Trophoblast cell (in vitro differentiated cells and primary cell): ENCODE measurements at regions not wholly inside any gene's neighbourhood (a gene's known extent, or its start where the extent isn't known, plus 50 kb on each side); places are given as distances from the start of the nearest gene placed in this dataset.
A peak's percentile ranks its signal among the peaks of the same experiment; 100 is the strongest.

Source experiments
- DNase-seq, 2 donors: peaks; one replicate each; pipeline ENCODE4 v3.0.0-alpha.2; 2016
- H2AFZ ChIP-seq: 2 replicates; pipeline ENCODE4 v1.6.1; 2013; ENCODE audit warnings: low read length, moderate library complexity, mild to moderate bottlenecking; ENCODE audit not compliant: insufficient read depth, poor library complexity
- H2AK5ac ChIP-seq: 2 replicates; pipeline ENCODE4 v1.6.1; 2013; ENCODE audit warnings: mild to moderate bottlenecking, low read length
- H2BK120ac ChIP-seq: 2 replicates; pipeline ENCODE4 v1.6.1; 2013; ENCODE audit warnings: low read length, mild to moderate bottlenecking, moderate library complexity; ENCODE audit not compliant: insufficient read depth, poor library complexity
- H2BK12ac ChIP-seq: 2 replicates; pipeline ENCODE4 v1.6.1; 2013; ENCODE audit warnings: mild to moderate bottlenecking, low read length, moderate library complexity
- H2BK5ac ChIP-seq: 2 replicates; pipeline ENCODE4 v1.6.1; 2013; ENCODE audit warnings: low read length, low read depth, moderate library complexity, mild to moderate bottlenecking; ENCODE audit not compliant: poor library complexity
- H3K14ac ChIP-seq: 2 replicates; pipeline ENCODE4 v1.6.1; 2013; ENCODE audit warnings: mild to moderate bottlenecking, low read length
- H3K18ac ChIP-seq: 2 replicates; pipeline ENCODE4 v1.6.1; 2013; ENCODE audit warnings: mild to moderate bottlenecking, low read length
- H3K23ac ChIP-seq: 2 replicates; pipeline ENCODE4 v1.6.1; 2013; ENCODE audit warnings: low read length
- H3K27ac ChIP-seq: 2 replicates; pipeline ENCODE4 v1.5.1; 2013; ENCODE audit warnings: low read depth, mild to moderate bottlenecking, inconsistent platforms, low read length, moderate library complexity
- H3K27me3 ChIP-seq: 2 replicates; pipeline ENCODE4 v1.6.1; 2013; ENCODE audit warnings: inconsistent platforms, mild to moderate bottlenecking, low read length, moderate library complexity; ENCODE audit not compliant: insufficient read depth
- H3K36me3 ChIP-seq, 2 experiments: 1 replicate in 1 of 2; 2 replicates in 1 of 2; pipeline ENCODE4 v1.6.1; 2013; ENCODE audit warnings: low read length in 2 of 2, mild to moderate bottlenecking in 2 of 2, moderate library complexity in 1 of 2; ENCODE audit not compliant: insufficient read depth in 2 of 2, control insufficient read depth in 1 of 2
- H3K4ac ChIP-seq: 2 replicates; pipeline ENCODE4 v1.6.1; 2013; ENCODE audit warnings: low read depth, mild to moderate bottlenecking, low read length, moderate library complexity
- H3K4me1 ChIP-seq, 2 experiments: 1 replicate in 1 of 2; 2 replicates in 1 of 2; pipeline ENCODE4 v1.6.1; 2013; ENCODE audit warnings: low read length in 2 of 2, mild to moderate bottlenecking in 2 of 2, moderate library complexity in 1 of 2; ENCODE audit not compliant: insufficient read depth in 2 of 2, control insufficient read depth in 1 of 2
- H3K4me2 ChIP-seq: 2 replicates; pipeline ENCODE4 v1.6.1; 2013; ENCODE audit warnings: inconsistent platforms, mild to moderate bottlenecking, low read length, moderate library complexity
- H3K4me3 ChIP-seq: 2 replicates; pipeline ENCODE4 v1.5.1; 2013; ENCODE audit warnings: mild to moderate bottlenecking, low read depth, low read length, inconsistent platforms
- H3K79me1 ChIP-seq: one replicate; pipeline ENCODE4 v1.6.1; 2013; ENCODE audit warnings: low read length
- H3K79me2 ChIP-seq: 2 replicates; pipeline ENCODE4 v1.6.1; 2013; ENCODE audit warnings: low read length, mild to moderate bottlenecking; ENCODE audit not compliant: control insufficient read depth, insufficient read depth, poor library complexity
- H3K9ac ChIP-seq: 2 replicates; pipeline ENCODE4 v1.6.1; 2013; ENCODE audit warnings: mild to moderate bottlenecking, low read length
- H3K9me3 ChIP-seq: 2 replicates; pipeline ENCODE4 v1.6.1; 2013; ENCODE audit warnings: low read depth, mild to moderate bottlenecking, control low read depth, inconsistent platforms, low read length; ENCODE audit not compliant: insufficient read depth
- H4K12ac ChIP-seq: 2 replicates; pipeline ENCODE4 v1.6.1; 2013; ENCODE audit warnings: low read depth, mild to moderate bottlenecking, low read length, moderate library complexity
- H4K8ac ChIP-seq: 2 replicates; pipeline ENCODE4 v1.6.1; 2013; ENCODE audit warnings: low read depth, mild to moderate bottlenecking, low read length, moderate library complexity
- H4K91ac ChIP-seq: one replicate; pipeline ENCODE4 v1.6.1; 2013; ENCODE audit warnings: low read depth, mild to moderate bottlenecking, low read length, moderate library complexity
- WGBS: extraction: QIAGEN DNeasy Blood & Tissue Kit; methylation state at CpG from one replicate; pipeline ENCODE4 v1.1.7; 2013; ENCODE audit warnings: missing lambda C conversion rate; ENCODE audit not compliant: insufficient read length, insufficient coverage; ENCODE audit errors: extremely low coverage; 5-methylcytosine and 5-hydroxymethylcytosine counted together

DNA sequence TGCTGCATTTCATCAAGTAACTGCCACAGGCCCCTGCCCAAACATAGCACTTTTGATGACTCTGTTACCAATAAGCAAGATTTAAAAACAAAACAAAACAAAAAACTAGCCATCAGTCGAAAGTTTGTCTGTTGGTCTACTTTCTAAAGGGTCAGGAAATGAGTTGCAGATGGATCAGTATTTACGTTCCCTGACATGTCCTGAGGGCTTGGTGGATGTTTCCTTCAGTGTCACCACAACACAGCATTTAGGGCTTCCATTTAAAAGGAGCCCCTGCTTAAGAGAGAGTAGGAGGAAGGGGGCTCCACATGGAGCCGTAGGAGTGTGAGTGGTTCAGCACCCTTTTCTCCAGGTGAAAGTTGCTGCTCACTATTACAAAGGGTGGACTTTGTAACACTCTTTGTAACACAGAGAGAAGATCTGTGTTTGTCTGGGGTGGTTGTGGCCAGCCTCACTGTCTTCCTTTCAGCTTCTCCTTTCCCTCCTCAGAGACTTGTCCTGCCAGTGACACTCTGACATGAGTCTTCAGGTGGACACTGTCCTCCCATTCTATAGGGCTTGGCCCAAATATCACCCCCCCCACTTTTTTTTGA lies 167.5 kb upstream of the PDE5A start:
- H3K14ac ChIP-seq: no peak overlapping the region
- H4K8ac ChIP-seq: no peak overlapping the region
- no CpG with 5 or more reads among the region's 3 CpGs for WGBS
- H3K4me2 ChIP-seq: no peak overlapping the region
- H3K4me1 ChIP-seq: no peaks in the 10 kb centered on the region
- H4K12ac ChIP-seq: no peak overlapping the region
- no peak overlapping the region for H2BK12ac ChIP-seq
- no peak overlapping the region for H2BK120ac ChIP-seq
- no peaks in the 10 kb centered on the region for H3K27me3 ChIP-seq
- H3K18ac ChIP-seq: no peak overlapping the region
- H3K9me3 ChIP-seq: no peaks in the 10 kb centered on the region
- no peak overlapping the region for H3K23ac ChIP-seq
- no peak overlapping the region for H3K4me3 ChIP-seq
- H3K27ac ChIP-seq: no peak overlapping the region
- no peak overlapping the region for H3K9ac ChIP-seq
- no peaks in the 10 kb centered on the region for H3K79me2 ChIP-seq
- H3K4ac ChIP-seq: no peak overlapping the region
- H2AFZ ChIP-seq: no peak overlapping the region
- no peaks in the 10 kb centered on the region for H3K79me1 ChIP-seq
- H2AK5ac ChIP-seq: no peak overlapping the region
- DNase-seq: no peak
- no peak overlapping the region for H2BK5ac ChIP-seq
- no peaks in the 10 kb centered on the region for H3K36me3 ChIP-seq
- no peak overlapping the region for H4K91ac ChIP-seq

DNA sequence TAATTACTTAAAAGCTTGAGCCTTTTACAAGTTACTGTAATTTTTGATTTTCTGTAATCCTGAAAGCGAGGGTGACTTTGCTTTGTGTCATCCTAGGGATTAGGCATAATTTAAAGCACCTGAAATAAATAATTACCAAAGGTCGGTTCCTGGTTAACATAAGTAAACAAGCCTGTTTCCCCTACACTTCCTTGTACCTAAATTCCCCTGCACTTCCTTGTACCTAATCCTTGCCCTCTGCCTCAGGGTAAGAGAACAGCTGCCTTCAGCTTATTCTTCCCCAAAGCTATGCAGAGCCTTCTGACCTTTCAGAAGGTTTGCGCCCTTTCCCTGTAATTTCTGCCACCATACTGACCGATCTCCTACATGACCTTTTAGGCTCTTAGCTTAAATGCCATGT lies 166.1 kb upstream of the PDE5A start:
- Histone ChIP-seq H3K79me1 (no peaks in the 10 kb centered on the region), H4K91ac (no peak overlapping the region), H2AK5ac (no peak overlapping the region), H3K9me3 (no peaks in the 10 kb centered on the region), H4K12ac (no peak overlapping the region), H3K36me3 (no peaks in the 10 kb centered on the region), H4K8ac (no peak overlapping the region), H2BK5ac (no peak overlapping the region), H2BK120ac (no peak overlapping the region), H3K23ac (no peak overlapping the region), H3K4me2 (no peak overlapping the region), H3K4me3 (no peak overlapping the region), H3K14ac (no peak overlapping the region), H2BK12ac (no peak overlapping the region), H3K79me2 (no peaks in the 10 kb centered on the region), H2AFZ (no peak overlapping the region), H3K9ac (no peak overlapping the region), H3K27me3 (no peaks in the 10 kb centered on the region), H3K4ac (no peak overlapping the region), H3K27ac (no peak overlapping the region), H3K4me1 (no peaks in the 10 kb centered on the region), H3K18ac (no peak overlapping the region)
- peak in 1 of 2 donors; percentile 10 for DNase-seq
- no CpG with 5 or more reads among the region's 4 CpGs for WGBS

DNA sequence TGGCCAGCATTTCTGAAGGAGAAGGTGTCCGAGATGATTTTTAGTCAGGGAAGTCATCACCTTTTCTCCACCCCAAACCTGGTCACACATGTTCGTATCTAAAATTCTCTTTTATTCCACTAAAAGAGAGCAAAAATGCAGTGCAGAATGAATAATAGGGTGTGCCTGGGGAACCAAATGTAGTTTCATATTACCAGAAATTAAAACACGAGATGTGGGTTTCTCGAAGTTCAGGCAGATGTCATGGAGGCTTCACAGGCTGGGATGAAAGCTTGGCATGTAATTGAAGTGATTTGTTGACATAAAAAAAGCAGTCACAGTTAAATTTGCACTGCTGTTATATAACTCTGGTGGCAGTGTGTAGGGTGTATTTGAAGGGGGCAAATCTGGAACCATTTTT lies 165.5 kb upstream of the PDE5A start:
- H3K4me2 ChIP-seq: no peak overlapping the region
- no peaks in the 10 kb centered on the region for H3K36me3 ChIP-seq
- H3K9me3 ChIP-seq: no peaks in the 10 kb centered on the region
- no peaks in the 10 kb centered on the region for H3K79me1 ChIP-seq
- H3K4me3 ChIP-seq: no peak overlapping the region
- H3K4me1 ChIP-seq: no peaks in the 10 kb centered on the region
- no peak overlapping the region for H2BK5ac ChIP-seq
- H2BK120ac ChIP-seq: no peak overlapping the region
- DNase-seq: no peak
- no peak overlapping the region for H4K12ac ChIP-seq
- H3K27ac ChIP-seq: no peak overlapping the region
- no peak overlapping the region for H2AFZ ChIP-seq
- no CpG with 5 or more reads among the region's 4 CpGs for WGBS
- no peak overlapping the region for H2BK12ac ChIP-seq
- H4K91ac ChIP-seq: no peak overlapping the region
- H2AK5ac ChIP-seq: no peak overlapping the region
- H3K14ac ChIP-seq: no peak overlapping the region
- H3K23ac ChIP-seq: no peak overlapping the region
- no peak overlapping the region for H3K18ac ChIP-seq
- no peaks in the 10 kb centered on the region for H3K79me2 ChIP-seq
- H4K8ac ChIP-seq: no peak overlapping the region
- no peak overlapping the region for H3K4ac ChIP-seq
- H3K9ac ChIP-seq: no peak overlapping the region
- H3K27me3 ChIP-seq: no peaks in the 10 kb centered on the region

DNA sequence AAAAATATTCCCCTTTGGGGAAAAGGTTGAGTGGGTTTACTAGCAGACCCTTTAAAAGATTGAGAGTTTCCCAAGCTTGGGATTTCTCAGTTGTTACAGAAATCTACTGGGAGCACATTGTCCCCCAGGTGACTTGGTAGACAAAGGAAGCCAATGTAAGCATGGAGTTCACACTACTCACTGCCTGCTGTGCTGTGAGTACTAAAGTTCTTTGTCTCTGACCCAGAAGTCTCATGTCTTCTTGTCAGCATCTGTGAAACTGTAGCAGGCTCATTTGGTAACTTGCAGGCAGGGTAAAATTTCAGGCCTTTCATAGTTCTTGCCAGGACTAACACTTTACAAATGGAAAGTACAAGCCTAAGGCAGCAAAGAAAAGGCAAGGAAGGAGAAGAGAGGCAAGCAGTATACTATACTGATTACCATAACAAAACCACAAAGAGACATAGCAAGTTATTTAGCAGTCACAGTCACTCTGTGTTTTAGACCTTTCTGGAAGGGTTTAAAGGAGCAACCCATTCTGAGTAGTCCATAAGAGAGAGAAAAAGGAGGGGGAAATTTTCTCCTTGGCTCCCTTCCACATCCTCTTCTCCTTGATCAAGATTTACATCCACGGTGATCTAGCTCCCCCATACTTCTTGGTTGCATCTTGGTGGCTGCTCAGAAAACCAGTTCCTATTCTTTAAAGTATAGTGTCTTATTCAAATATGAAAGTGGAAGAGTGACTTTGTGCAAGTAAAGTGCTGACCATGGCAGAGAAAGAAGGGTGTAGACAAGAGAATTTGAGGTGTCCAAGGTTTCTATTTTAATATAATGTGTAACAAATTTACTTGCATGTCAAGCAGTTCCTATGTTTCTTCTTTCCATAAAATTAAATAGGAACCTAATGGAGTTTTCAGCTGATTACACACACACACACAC lies 160.0 kb upstream of the PDE5A start:
- Histone ChIP-seq H3K36me3 (no peaks in the 10 kb centered on the region), H3K27me3 (no peaks in the 10 kb centered on the region), H4K12ac (no peak overlapping the region), H3K14ac (no peak overlapping the region), H3K79me2 (no peaks in the 10 kb centered on the region), H4K8ac (no peak overlapping the region), H3K27ac (no peak overlapping the region), H3K4ac (no peak overlapping the region), H2BK5ac (no peak overlapping the region), H3K9ac (no peak overlapping the region), H2AFZ (no peak overlapping the region), H3K4me2 (no peak overlapping the region), H3K9me3 (peaks cover under 1% of the 10 kb centered on the region), H3K79me1 (no peaks in the 10 kb centered on the region), H2BK12ac (no peak overlapping the region), H3K4me1 (no peaks in the 10 kb centered on the region), H2BK120ac (no peak overlapping the region), H3K23ac (no peak overlapping the region), H3K4me3 (no peak overlapping the region), H2AK5ac (no peak overlapping the region), H4K91ac (no peak overlapping the region), H3K18ac (no peak overlapping the region)
- no peak for DNase-seq
- WGBS: no CpG with 5 or more reads among the region's 1 CpG
